GM12878 (cell line): ENCODE measurements at regions not wholly inside any gene's neighbourhood (a gene's known extent, or its start where the extent isn't known, plus 50 kb on each side); places are given as distances from the start of the nearest gene placed in this dataset.

Experiments
- CHD1 ChIP-seq: IDR thresholded peaks from 2 replicates; pipeline ENCODE4 v1.6.1; 2012; ENCODE audit warnings: low read depth, low read length, improper control_type of control experiment
- USF2 ChIP-seq: IDR thresholded peaks from 2 replicates; pipeline ENCODE4 v1.6.1; 2011; ENCODE audit warnings: low read depth, low read length, improper control_type of control experiment, borderline replicate concordance
- TF ChIP-seq, protein P1 (sequence below): IDR thresholded peaks from 2 replicates; pipeline ENCODE4 v1.6.1; 2012; ENCODE audit warnings: low read length, inconsistent platforms

DNA sequence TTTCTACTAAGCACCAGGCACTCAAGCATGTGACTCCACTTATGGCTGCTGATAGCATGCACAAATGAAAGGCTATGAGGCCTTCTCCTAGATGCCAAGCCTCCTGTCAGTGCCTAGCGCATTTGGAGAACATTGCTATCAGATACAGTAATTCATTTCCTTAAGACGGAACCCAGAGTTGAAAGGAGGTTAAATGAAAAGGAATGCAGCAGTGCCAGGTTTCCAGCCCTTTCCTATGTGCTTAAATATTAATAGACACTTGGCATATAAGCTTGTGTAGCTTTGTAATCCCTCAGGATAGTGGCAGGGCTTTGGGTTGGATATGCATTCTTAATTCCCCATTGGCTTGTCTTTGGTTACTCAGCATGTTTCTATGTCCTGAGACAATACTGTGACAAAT, 140.1 kb upstream of the FRY start:
- TF ChIP-seq USF2 (no peak), CHD1 (no peak)
- TF ChIP-seq, protein P1, sequence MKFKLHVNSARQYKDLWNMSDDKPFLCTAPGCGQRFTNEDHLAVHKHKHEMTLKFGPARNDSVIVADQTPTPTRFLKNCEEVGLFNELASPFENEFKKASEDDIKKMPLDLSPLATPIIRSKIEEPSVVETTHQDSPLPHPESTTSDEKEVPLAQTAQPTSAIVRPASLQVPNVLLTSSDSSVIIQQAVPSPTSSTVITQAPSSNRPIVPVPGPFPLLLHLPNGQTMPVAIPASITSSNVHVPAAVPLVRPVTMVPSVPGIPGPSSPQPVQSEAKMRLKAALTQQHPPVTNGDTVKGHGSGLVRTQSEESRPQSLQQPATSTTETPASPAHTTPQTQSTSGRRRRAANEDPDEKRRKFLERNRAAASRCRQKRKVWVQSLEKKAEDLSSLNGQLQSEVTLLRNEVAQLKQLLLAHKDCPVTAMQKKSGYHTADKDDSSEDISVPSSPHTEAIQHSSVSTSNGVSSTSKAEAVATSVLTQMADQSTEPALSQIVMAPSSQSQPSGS = no peak
